GM06990 (cell line): ENCODE measurements at regions not wholly inside any gene's neighbourhood (a gene's known extent, or its start where the extent isn't known, plus 50 kb on each side); places are given as distances from the start of the nearest gene placed in this dataset.

Experiments
- DNase-seq: peaks from one replicate; pipeline ENCODE4 v3.0.0-alpha.2; 2011; ENCODE audit not compliant: insufficient read length; ENCODE audit errors: extremely low read depth
- H3K27me3 ChIP-seq: replicated peaks from 2 replicates; pipeline ENCODE4 v1.6.0; 2011; ENCODE audit warnings: low read length; ENCODE audit not compliant: control insufficient read depth, insufficient read depth
- H3K36me3 ChIP-seq: 2 replicates; pipeline ENCODE4 v1.5.1; 2011; ENCODE audit warnings: low read length; ENCODE audit not compliant: control insufficient read depth, insufficient read depth
- H3K4me3 ChIP-seq: replicated peaks from 2 replicates; pipeline ENCODE4 v1.5.1; 2011; ENCODE audit warnings: low read depth, mild to moderate bottlenecking, control low read depth, low read length
- TF ChIP-seq, protein P1 (sequence below): IDR thresholded peaks from 2 replicates; pipeline ENCODE4 v1.5.1; 2011; ENCODE audit warnings: low read length, control low read depth, mild to moderate bottlenecking, inconsistent platforms; ENCODE audit not compliant: insufficient read depth, poor library complexity, severe bottlenecking

DNA sequence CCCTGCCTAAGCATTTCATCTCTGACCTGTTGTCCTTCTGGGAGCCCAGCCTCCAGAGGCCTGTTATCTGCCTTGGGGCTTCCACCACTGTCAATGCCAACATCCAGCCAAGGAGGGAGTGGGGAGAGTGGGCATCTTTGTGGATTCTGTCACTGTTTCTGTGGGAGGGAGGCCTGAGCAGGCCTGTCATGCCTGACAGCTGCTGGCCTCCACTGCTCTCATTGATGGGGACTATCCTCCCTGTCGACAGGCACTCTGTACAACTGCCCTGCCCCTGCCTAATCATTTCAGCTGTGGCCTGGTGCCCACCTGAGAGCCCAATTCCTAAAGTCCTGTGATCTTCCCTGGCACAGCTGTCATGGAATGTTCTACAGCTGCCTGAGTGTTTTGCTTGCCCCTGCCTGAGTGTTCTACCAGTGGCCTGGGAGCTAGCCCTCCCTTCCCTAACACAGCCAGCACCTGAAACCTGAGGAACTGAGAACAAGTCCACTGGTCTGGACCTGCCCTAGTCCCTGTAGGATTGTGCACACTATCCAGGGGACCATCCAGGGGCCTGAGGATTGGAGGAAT lies 145.3 kb downstream of the FAM83B start:
- no peaks in the 10 kb centered on the region for H3K27me3 ChIP-seq

DNA sequence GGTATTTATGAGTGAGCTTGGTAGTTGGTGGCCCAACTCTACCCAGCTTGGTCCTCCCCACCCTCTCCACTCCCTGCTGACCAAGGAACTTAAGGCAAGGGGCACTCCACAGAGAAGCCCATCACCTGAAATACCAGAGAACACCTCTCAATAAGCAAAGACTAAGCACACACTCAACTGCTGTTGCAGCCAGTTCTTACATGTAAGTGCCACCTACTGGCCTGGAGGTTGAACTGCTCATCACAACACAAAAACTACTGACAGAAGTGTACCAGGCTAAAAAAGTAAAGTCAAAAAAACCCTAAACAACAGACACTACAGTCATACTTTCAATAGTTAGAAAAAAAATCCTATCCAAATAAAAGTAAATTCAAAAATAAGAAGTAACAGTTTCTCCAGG lies 146.2 kb downstream of the FAM83B start:
- Histone ChIP-seq H3K4me3 (no peak overlapping the region), H3K36me3 (no peaks in the 10 kb centered on the region), H3K27me3 (no peaks in the 10 kb centered on the region)
- no peak for DNase-seq
- TF ChIP-seq, protein P1, sequence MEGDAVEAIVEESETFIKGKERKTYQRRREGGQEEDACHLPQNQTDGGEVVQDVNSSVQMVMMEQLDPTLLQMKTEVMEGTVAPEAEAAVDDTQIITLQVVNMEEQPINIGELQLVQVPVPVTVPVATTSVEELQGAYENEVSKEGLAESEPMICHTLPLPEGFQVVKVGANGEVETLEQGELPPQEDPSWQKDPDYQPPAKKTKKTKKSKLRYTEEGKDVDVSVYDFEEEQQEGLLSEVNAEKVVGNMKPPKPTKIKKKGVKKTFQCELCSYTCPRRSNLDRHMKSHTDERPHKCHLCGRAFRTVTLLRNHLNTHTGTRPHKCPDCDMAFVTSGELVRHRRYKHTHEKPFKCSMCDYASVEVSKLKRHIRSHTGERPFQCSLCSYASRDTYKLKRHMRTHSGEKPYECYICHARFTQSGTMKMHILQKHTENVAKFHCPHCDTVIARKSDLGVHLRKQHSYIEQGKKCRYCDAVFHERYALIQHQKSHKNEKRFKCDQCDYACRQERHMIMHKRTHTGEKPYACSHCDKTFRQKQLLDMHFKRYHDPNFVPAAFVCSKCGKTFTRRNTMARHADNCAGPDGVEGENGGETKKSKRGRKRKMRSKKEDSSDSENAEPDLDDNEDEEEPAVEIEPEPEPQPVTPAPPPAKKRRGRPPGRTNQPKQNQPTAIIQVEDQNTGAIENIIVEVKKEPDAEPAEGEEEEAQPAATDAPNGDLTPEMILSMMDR = peak; percentile 64

More for the DNA sequence above, 145.3 kb downstream of the FAM83B start:
- TF ChIP-seq, protein P1 = no peak
- Histone ChIP-seq H3K36me3 (no peaks in the 10 kb centered on the region), H3K4me3 (no peak overlapping the region)
- no peak for DNase-seq

DNA sequence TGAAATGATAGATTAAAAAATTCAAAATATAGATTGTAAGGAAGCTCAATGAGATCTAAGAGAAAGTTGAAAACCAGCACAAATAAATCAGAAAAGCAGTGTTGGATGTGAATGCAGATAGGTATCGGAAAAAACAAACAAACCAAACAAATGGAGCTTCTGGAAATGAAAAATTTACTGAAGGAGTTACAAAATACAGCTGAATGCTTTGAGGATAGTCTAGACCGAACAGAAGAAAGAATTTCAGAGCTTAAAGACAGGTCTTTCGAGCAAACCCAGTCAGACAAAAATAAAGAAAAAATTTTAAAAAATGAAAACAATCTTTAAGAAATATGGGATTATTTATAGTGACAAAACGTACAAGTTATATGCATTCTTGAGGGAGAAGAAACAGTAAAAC lies 146.7 kb downstream of the FAM83B start:
- Histone ChIP-seq H3K4me3 (no peak overlapping the region), H3K27me3 (no peaks in the 10 kb centered on the region), H3K36me3 (no peaks in the 10 kb centered on the region)
- TF ChIP-seq, protein P1 = no peak
- DNase-seq = no peak

DNA sequence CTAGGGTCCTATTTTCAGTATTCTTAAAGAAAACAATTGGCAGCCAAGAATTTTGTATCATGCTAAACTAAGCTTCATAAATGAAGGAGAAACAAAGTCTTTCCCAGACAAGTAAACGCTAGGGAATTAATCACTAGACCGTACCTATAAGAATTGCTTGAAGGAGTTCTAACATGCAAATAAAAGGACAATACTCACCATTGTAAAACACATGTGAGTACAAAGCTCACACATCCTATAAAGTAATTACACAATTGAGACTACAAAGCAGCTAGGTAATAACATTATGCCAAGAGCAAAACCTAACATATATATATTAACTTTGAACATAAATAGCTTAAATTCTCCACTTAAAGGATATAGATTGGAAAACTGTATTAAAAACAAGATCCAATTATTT lies 147.4 kb downstream of the FAM83B start:
- no peak for DNase-seq
- H3K27me3 ChIP-seq = no peaks in the 10 kb centered on the region
- TF ChIP-seq, protein P1 = no peak
- H3K4me3 ChIP-seq = no peak overlapping the region
- H3K36me3 ChIP-seq = no peaks in the 10 kb centered on the region

DNA sequence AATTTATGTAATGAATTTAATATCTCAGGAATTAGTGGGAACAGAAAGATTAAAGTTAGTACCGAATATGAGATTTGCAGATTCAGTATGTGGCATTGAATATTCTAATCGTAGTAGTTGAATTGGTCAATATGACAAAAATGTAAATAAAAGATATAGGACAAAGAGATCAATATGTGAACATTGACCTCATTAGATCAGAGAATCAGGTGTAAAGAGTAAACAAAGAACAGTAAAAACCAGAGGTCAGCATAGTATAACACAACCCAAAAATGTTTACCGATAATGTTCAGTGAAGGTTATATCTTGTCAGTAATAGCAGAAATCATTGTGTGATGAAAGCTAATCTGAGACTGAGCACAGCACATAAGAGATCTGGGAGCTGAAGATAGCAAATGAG lies 152.0 kb downstream of the FAM83B start:
- Histone ChIP-seq H3K4me3 (no peak overlapping the region), H3K36me3 (no peaks in the 10 kb centered on the region), H3K27me3 (no peaks in the 10 kb centered on the region)
- no peak for DNase-seq
- TF ChIP-seq, protein P1 = no peak

DNA sequence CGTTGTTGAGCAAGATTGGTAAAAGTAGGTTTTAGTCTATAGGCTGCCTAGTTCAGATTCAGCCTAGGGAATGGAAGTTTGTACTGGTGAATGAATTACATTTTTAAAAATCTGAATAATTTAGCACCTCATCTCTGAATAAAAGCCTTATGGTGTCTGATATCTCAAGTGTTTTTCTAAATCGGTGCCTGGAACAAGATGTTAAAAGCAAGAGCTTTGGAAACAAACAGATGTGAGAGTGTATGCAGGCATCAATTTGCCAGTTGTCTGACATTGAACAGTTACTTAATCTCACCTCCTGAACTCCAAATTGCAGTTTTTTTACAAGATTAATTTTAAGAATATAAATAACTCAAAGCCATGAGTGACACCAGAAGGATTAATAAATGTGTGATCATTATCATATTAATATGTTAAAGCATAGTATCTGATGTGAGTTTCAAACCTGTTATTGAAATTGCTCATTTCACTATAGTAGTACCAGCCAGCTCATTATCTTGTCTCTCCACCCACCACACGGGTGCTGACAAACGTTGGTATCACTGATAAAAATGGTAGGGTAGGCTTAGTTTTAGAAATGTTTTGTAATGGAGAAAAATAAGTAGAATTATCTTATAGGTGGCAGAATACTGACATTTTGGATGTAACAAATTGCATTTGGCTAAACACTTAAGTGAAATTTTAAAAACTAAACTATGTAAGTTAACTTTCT lies 157.3 kb downstream of the FAM83B start:
- TF ChIP-seq, protein P1 = no peak
- no peaks in the 10 kb centered on the region for H3K27me3 ChIP-seq
- H3K36me3 ChIP-seq = no peaks in the 10 kb centered on the region
- no peak for DNase-seq
- no peak overlapping the region for H3K4me3 ChIP-seq
